HepG2 (cell line): ENCODE measurements at regions not wholly inside any gene's neighbourhood (a gene's known extent, or its start where the extent isn't known, plus 50 kb on each side); places are given as distances from the start of the nearest gene placed in this dataset.

ENCODE experiments used
- TCF12 ChIP-seq, 2 experiments: fragments of 450-650 bp in 1 of 2; sonication (generic) in 1 of 2; formaldehyde crosslinking in 1 of 2; IDR thresholded peaks; 2 replicates each; pipeline versions ENCODE4 v1.6.1 to v1.8.0; 2017 to 2022; ENCODE audit warnings: antibody characterized with exemption in 1 of 2, mild to moderate bottlenecking in 1 of 2, missing genetic modification reagents in 1 of 2, moderate library complexity in 1 of 2
- ZNF740 ChIP-seq: sonication (generic); formaldehyde crosslinking; IDR thresholded peaks from 2 replicates; pipeline ENCODE4 v1.4.0; 2020; ENCODE audit warnings: missing genetic modification reagents

DNA sequence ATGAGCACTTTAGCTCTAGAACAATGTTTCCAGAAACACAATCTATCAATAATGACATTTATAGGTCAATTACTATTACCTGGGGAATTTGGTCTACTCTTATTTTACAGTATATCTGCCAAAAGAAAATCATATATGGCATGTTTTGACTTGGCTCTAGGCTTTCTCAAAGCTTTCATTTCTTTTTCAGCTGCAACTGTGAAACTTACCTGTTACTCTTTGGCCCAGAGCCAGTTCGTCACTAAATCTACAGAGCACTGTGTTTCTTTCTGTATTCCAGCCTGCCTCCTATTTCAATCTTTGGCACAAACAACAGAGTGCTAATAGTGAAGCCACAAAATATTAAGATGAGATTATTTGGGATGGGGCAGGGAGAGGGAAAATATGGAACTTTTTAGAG is 76.0 kb downstream of the P2RY1 start:
- no peak for TF ChIP-seq ZNF740 (CRISPR knock-in tag)
- TF ChIP-seq TCF12 (IDR thresholded peaks at IDR 0.05): no peak
- TF ChIP-seq TCF12 (CRISPR knock-in tag; IDR thresholded peaks at IDR 0.05): no peak
